H7 (cell line): ENCODE measurements at regions not wholly inside any gene's neighbourhood (a gene's known extent, or its start where the extent isn't known, plus 50 kb on each side); places are given as distances from the start of the nearest gene placed in this dataset.

ENCODE experiments used
- DNase-seq: peaks from one replicate; pipeline ENCODE4 v3.0.0; 2012
- H3K27me3 ChIP-seq: 2 replicates; pipeline ENCODE4 v1.6.0; 2011; ENCODE audit warnings: mild to moderate bottlenecking, low read length; ENCODE audit not compliant: control insufficient read depth, insufficient read depth
- H3K36me3 ChIP-seq: replicated peaks from 2 replicates; pipeline ENCODE4 v1.5.1; 2011; ENCODE audit warnings: low read length; ENCODE audit not compliant: control insufficient read depth, insufficient read depth
- H3K4me3 ChIP-seq: 2 replicates; pipeline ENCODE4 v1.5.1; 2011; ENCODE audit warnings: low read depth, mild to moderate bottlenecking, control low read depth, low read length, moderate library complexity; ENCODE audit not compliant: insufficient read depth

- H3K36me3 ChIP-seq: no peaks in the 10 kb centered on the region
- no peak overlapping the region for H3K4me3 ChIP-seq
- H3K27me3 ChIP-seq: no peaks in the 10 kb centered on the region
- no peak for DNase-seq
Measured at GRCh38 chr3:191792580-191792979, 331.6 kb downstream of the PYDC2 start.

GRCh38 chr3:191795196-191795595 is 334.2 kb downstream of the PYDC2 start:
- Histone ChIP-seq H3K36me3 (no peaks in the 10 kb centered on the region), H3K27me3 (no peaks in the 10 kb centered on the region), H3K4me3 (no peak overlapping the region)
- DNase-seq: no peak

GRCh38 chr3:191797271-191797670 is 336.3 kb downstream of the PYDC2 start:
- H3K4me3 ChIP-seq: no peak overlapping the region
- no peak for DNase-seq
- H3K27me3 ChIP-seq: no peaks in the 10 kb centered on the region
- no peaks in the 10 kb centered on the region; the same call in 1 of the 2 replicates for H3K36me3 ChIP-seq

- no peak for DNase-seq
- Histone ChIP-seq H3K27me3 (no peaks in the 10 kb centered on the region), H3K4me3 (no peak overlapping the region), H3K36me3 (no peaks in the 10 kb centered on the region; the same call in 1 of the 2 replicates)
Measured at GRCh38 chr3:191802671-191803070, 341.7 kb downstream of the PYDC2 start.

- no peak overlapping the region for H3K4me3 ChIP-seq
- no peaks in the 10 kb centered on the region; the same call in 1 of the 2 replicates for H3K36me3 ChIP-seq
- no peak for DNase-seq
- no peaks in the 10 kb centered on the region for H3K27me3 ChIP-seq
Measured at GRCh38 chr3:191804935-191805334, 344.0 kb downstream of the PYDC2 start.

GRCh38 chr3:191808073-191808472 is 347.1 kb downstream of the PYDC2 start:
- Histone ChIP-seq H3K4me3 (no peak overlapping the region), H3K36me3 (no peaks in the 10 kb centered on the region), H3K27me3 (no peaks in the 10 kb centered on the region)
- no peak for DNase-seq

GRCh38 chr3:191809326-191809949 is 348.5 kb downstream of the PYDC2 start:
- H3K36me3 ChIP-seq: no peaks in the 10 kb centered on the region
- H3K4me3 ChIP-seq: no peak overlapping the region
- H3K27me3 ChIP-seq: no peaks in the 10 kb centered on the region
- DNase-seq: peak; percentile 5

GRCh38 chr3:191813245-191813644 is 352.3 kb downstream of the PYDC2 start:
- H3K27me3 ChIP-seq: no peaks in the 10 kb centered on the region
- H3K4me3 ChIP-seq: no peak overlapping the region
- DNase-seq: no peak
- no peaks in the 10 kb centered on the region for H3K36me3 ChIP-seq

- Histone ChIP-seq H3K36me3 (no peaks in the 10 kb centered on the region), H3K27me3 (no peaks in the 10 kb centered on the region), H3K4me3 (no peak overlapping the region)
- no peak for DNase-seq
Measured at GRCh38 chr3:191848818-191849217, 387.9 kb downstream of the PYDC2 start.

GRCh38 chr3:191859531-191859930 is 398.6 kb downstream of the PYDC2 start:
- Histone ChIP-seq H3K4me3 (no peak overlapping the region), H3K36me3 (no peaks in the 10 kb centered on the region), H3K27me3 (no peaks in the 10 kb centered on the region)
- no peak for DNase-seq

GRCh38 chr3:191869738-191870415 is 408.9 kb downstream of the PYDC2 start:
- H3K27me3 ChIP-seq: no peaks in the 10 kb centered on the region
- no peak overlapping the region for H3K4me3 ChIP-seq
- no peak for DNase-seq
- H3K36me3 ChIP-seq: no peaks in the 10 kb centered on the region

- Histone ChIP-seq H3K27me3 (no peaks in the 10 kb centered on the region), H3K36me3 (no peaks in the 10 kb centered on the region), H3K4me3 (no peak overlapping the region)
- no peak for DNase-seq
Measured at GRCh38 chr3:191873736-191874135, 412.8 kb downstream of the PYDC2 start.

GRCh38 chr3:191882289-191882688 is 421.3 kb downstream of the PYDC2 start:
- Histone ChIP-seq H3K27me3 (no peaks in the 10 kb centered on the region), H3K4me3 (no peak overlapping the region), H3K36me3 (no peaks in the 10 kb centered on the region)
- DNase-seq: peak; percentile 24

GRCh38 chr3:191884132-191884531 is 423.2 kb downstream of the PYDC2 start:
- no peak for DNase-seq
- H3K36me3 ChIP-seq: no peaks in the 10 kb centered on the region
- no peaks in the 10 kb centered on the region for H3K27me3 ChIP-seq
- no peak overlapping the region for H3K4me3 ChIP-seq

GRCh38 chr3:191889106-191889505 is 428.1 kb downstream of the PYDC2 start:
- no peaks in the 10 kb centered on the region for H3K27me3 ChIP-seq
- no peak overlapping the region for H3K4me3 ChIP-seq
- no peaks in the 10 kb centered on the region for H3K36me3 ChIP-seq
- DNase-seq: no peak
